ENCODE measurements at regions not wholly inside any gene's neighbourhood (a gene's known extent, or its start where the extent isn't known, plus 50 kb on each side); places are given as distances from the start of the nearest gene placed in this dataset.
"Not testable (repeated sequence)": the region's sequence is repeated elsewhere in the genome, so short reads cannot be mapped to it uniquely, and the experiment has no call there.

DNA sequence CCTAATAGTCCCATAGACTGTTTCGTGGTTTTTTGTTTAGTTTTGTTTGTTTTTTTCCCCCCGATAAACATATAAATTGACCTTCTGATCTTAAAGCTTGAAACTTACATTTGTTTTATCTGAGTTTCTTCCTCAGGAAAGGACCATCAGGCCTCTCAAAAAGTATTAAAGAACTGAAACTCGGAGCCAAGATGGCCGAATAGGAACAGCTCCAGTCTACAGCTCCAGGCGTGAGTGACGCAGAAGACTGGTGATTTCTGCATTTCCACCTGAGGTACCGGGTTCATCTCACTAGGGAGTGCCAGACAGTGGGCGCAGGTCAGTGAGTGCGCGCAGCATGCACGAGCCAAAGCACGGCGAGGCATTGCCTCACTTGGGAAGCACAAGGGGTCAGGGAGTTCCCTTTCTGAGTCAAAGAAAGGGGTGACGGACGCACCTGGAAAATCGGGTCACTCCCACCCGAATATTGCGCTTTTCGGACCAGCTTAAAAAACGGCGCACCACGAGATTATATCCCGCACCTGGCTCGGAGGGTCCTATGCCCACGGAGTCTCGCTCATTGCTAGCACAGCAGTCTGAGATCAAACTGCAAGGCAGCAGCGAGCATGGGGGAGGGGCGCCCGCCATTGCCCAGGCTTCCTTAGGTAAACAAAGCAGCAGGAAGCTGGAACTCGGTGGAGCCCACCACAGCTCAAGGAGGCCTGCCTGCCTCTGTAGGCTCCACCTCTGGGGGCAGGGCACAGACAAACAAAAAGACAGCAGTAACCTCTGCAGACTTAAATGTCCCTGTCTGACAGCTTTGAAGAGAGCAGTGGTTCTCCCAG lies 215.8 kb upstream of the GJE1 start:
- in situ Hi-C loops (cut with HindIII; ENCODE audit: low sequenced_read_pairs), result not testable (repeated sequence)

DNA sequence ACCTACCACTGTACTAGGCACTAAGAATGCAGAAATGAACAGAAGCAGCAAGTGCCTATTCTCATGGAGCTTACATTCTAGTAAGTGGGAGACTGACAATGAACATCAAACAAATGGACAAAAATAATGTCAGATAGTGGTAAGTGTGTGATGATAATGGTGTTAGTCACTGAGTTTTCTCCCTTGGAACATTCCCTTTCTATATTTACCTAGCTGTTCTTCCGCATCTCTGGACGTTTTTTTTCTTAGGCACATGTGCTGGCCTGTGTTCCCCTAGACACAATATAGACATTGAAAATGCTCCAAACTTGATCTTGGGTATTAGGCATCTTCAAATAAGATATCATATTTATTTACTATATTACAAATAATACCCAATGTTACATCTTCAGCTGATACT lies 218.1 kb upstream of the GJE1 start:
- in situ Hi-C loops (cut with HindIII; ENCODE audit: low sequenced_read_pairs), result no loop called here

More for the DNA sequence above, 215.8 kb upstream of the GJE1 start:
- DNase-seq (ENCODE audit: low spot score), result not testable (repeated sequence)

GRCh38 chr6:141906569-141907080 lies 226.1 kb upstream of the GJE1 start:
- in situ Hi-C loops (cut with HindIII; ENCODE audit: low sequenced_read_pairs), result no loop called here
- DNase-seq (ENCODE audit: low spot score), result no peak

More for the DNA sequence above, 218.1 kb upstream of the GJE1 start:
- no peak for DNase-seq (ENCODE audit: low spot score)

DNA sequence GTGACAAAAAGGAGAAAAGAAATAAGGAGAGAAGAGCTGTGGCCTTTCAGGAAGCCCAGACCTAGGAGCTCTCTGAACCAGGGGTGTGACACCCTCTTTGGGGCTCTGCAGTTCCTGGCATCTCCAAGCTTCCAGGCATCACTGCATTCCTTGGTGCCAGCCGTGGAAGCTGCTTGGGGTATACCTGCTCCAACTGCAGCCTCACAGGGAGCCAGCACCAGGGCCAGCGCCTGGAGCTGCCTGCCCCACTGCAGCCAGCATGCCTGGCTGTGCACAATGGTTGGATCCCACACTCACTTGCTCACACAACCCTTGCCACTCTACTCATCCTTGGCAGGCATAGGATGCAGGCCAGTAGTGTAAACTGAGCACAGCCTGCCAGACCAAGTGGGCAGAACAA lies 242.1 kb upstream of the GJE1 start:
- in situ Hi-C loops (cut with HindIII; ENCODE audit: low sequenced_read_pairs), result no loop called here

DNA sequence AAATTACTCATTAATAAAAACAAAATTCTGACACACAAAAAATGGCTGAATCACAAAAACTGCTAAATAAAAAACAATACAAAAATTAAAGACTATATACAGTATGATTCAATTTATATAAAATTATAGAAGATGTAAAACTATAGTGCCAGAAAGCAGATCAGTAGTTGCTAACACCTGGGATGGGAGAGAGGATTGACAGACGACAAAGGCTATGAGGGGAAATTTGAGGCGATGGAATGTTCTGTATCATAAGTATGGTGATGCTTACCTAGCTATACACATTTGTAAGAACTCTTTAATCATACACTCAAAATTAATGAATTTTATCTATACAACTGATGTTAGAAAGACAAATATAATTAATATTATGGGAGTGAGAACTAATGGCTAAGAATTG lies 247.9 kb upstream of the GJE1 start:
- in situ Hi-C loops (cut with HindIII; ENCODE audit: low sequenced_read_pairs), result no loop called here
- no peak for DNase-seq (ENCODE audit: low spot score)

More for the DNA sequence above, 242.1 kb upstream of the GJE1 start:
- no peak for DNase-seq (ENCODE audit: low spot score)

DNA sequence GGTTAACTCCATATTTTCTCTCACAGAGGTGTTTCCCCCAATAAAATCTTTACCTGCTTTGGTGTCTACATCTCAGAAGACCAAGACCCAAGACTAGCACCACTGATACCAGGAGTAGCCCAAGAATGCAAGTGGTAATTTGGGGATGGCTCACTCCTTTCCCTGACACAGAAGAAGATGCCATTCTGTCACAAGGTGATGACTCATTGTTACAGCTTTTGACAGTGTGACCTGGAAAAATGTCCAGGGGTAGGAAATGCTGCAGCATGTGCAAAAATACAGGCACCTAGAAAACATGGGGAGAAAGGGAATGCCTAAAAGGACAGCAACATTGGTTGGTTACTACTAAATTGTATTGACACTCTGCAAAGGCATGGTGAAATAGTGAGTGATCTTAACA lies 254.0 kb upstream of the GJE1 start:
- in situ Hi-C loops (cut with HindIII; ENCODE audit: low sequenced_read_pairs), result no loop called here

DNA sequence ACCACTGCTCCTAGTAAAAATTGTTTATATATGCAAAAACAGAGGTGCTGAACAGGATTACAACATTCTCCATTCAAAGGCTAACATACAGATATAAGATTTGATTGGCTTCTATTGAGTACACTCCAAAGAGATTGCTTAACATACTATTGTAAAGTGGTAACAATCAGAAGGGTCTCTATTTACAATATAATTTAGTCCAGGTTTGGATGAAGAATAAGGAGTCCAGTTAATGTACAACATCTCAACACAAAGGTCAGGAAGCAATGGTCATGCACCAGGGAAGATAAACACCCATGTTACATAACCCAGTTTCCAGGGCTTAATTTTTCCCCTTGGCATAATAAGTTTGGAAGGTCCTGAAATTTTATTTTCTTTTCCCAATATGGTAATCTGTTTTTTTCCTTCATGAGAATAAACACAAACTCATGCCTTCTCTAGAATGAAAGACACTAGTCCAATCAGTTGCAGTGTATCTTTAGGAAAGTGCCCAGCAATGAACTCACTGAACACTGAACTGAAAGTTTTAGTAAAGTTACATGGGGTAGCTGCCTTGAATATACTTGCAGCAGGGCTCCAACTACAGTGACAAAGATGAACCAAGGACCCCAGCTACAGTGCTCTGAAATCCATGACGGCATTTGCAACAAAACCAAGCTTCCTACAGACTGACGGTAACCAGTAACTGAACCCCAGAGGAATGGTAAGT lies 255.3 kb upstream of the GJE1 start:
- DNase-seq (ENCODE audit: low spot score), result no peak
- in situ Hi-C loops (cut with HindIII; ENCODE audit: low sequenced_read_pairs), result no loop called here

More for the DNA sequence above, 254.0 kb upstream of the GJE1 start:
- DNase-seq (ENCODE audit: low spot score), result no peak

- no peak for DNase-seq (ENCODE audit: low spot score)
- in situ Hi-C loops (cut with HindIII; ENCODE audit: low sequenced_read_pairs), result no loop called here
Measured at GRCh38 chr6:141874930-141875602, 257.7 kb upstream of the GJE1 start.

GRCh38 chr6:141869509-141869908 lies 263.2 kb upstream of the GJE1 start:
- DNase-seq (ENCODE audit: low spot score); in situ Hi-C loops (cut with HindIII; ENCODE audit: low sequenced_read_pairs): not testable (repeated sequence)

GRCh38 chr6:141867767-141868166 lies 265.0 kb upstream of the GJE1 start:
- DNase-seq (ENCODE audit: low spot score), result no peak
- in situ Hi-C loops (cut with HindIII; ENCODE audit: low sequenced_read_pairs), result no loop called here

DNA sequence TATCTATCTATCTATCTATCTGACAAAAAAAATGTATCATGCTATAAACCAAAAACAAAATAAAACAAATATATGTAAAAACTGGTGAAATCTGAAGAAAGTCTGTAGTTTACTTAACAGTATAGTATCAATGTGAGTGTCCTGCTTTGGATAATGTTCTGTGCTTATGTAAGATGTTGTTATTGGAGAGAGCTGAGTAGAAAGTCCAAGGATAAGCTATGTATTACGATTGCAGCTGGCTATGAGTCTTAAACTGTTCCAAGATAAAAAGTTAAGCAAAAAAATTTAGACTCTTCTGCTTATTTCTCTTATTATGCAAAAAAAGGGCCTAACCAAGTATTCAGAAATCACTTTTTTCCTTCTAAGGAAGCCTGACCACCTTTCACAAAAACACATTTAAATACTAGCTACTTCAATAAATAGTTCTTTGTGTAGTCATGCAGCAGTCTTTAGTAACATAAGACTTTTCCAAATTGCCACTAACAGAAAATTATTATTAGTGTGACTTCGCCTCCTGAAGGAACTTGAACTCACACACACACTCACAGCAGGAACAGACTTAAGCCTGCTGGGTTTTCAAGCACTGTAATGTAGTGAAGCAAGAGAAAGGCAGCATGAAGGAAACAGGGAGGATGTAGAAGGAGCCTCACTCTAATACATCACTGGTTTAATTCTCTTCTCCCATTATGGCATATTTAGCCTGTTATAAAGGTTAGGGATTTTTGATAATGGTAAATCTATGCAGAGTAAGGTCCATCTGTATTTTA lies 265.8 kb upstream of the GJE1 start:
- in situ Hi-C loops (cut with HindIII; ENCODE audit: low sequenced_read_pairs), result no loop called here
- DNase-seq (ENCODE audit: low spot score), result no peak

- in situ Hi-C loops (cut with HindIII; ENCODE audit: low sequenced_read_pairs), result no loop called here
- no peak for DNase-seq (ENCODE audit: low spot score)
Measured at GRCh38 chr6:141851063-141851462, 281.7 kb upstream of the GJE1 start.

DNA sequence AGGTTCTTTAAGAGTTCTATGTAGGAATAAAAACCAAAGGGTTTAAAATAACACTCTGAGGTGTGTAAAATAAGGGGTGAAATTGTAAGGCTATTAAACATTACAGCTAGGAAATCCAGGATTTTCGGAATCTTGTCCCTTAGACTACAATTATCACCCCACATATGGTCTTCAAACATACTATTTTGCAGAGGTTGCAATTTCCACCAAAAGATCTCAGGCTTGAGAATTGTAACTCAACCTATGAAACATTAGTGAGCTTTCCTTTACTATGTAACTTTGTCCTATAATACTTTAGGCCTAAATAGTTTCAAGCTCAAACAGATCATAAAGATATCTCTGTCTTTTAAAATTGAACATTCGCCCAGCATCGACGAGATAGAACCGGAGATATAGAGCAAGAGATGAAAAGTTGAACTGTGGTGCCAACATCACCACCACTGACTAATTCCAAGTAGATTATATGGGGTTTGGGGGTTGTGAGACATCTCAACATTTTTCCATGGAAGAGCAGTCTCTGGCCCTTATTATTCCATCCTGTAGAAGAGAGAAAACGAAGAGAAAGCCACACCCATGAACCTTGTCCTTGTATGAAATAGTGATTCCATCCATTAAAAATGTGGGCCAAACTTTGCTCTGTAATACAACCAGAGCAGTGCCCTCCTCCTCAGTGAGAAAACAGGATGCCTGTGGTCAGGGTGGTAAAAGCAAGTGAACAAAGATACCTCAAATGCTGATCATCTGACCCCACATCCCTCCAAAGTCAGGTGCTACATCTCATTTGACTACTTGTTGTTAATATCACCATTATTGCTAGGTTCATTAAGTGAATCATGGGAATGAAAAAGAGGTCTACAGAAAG lies 284.5 kb upstream of the GJE1 start:
- no peak for DNase-seq (ENCODE audit: low spot score)
- in situ Hi-C loops (cut with HindIII; ENCODE audit: low sequenced_read_pairs), result no loop called here

GRCh38 chr6:141846639-141847038 lies 286.1 kb upstream of the GJE1 start:
- in situ Hi-C loops (cut with HindIII; ENCODE audit: low sequenced_read_pairs), result no loop called here

DNA sequence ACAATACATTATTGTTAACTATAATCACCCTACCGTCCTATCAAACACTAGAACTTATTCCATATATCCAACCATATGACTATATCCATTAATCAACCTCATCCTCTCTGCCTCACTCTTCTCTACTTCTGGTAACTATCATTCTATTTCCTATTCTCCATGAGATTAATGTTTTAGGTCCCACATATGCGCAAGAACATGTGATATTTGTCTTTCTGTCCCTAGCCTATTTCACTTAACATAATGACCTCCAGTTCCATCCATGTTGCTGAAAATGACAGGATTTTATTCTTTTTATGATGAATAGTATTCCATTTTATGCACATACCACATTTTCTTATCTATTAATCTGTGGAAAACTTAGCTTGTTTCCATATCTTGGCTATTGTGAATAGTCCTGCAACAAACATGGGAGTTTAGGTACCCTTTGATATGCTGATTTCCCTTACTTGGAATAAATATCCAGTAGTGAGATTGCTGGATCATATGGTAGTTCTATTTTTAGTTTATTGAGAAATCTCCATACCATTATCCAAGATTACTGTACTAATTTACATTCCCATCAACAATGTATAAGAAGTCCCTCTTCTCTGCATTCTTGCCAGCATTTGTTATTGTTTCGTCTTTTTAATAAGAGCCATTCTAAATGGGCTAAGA lies 289.4 kb upstream of the GJE1 start:
- in situ Hi-C loops (cut with HindIII; ENCODE audit: low sequenced_read_pairs), result no loop called here
- DNase-seq (ENCODE audit: low spot score), result no peak

More at GRCh38 chr6:141846639-141847038, 286.1 kb upstream of the GJE1 start:
- DNase-seq (ENCODE audit: low spot score), result no peak

- DNase-seq (ENCODE audit: low spot score), result no peak
- in situ Hi-C loops (cut with HindIII; ENCODE audit: low sequenced_read_pairs), result no loop called here
Measured at GRCh38 chr6:141833001-141833655, 299.6 kb upstream of the GJE1 start.

- in situ Hi-C loops (cut with HindIII; ENCODE audit: low sequenced_read_pairs), result no loop called here
Measured at GRCh38 chr6:141830530-141830929, 302.2 kb upstream of the GJE1 start.

More at GRCh38 chr6:141830530-141830929, 302.2 kb upstream of the GJE1 start:
- no peak for DNase-seq (ENCODE audit: low spot score)
